ENCODE measurements at regions not wholly inside any gene's neighbourhood (a gene's known extent, or its start where the extent isn't known, plus 50 kb on each side); places are given as distances from the start of the nearest gene placed in this dataset.

DNA sequence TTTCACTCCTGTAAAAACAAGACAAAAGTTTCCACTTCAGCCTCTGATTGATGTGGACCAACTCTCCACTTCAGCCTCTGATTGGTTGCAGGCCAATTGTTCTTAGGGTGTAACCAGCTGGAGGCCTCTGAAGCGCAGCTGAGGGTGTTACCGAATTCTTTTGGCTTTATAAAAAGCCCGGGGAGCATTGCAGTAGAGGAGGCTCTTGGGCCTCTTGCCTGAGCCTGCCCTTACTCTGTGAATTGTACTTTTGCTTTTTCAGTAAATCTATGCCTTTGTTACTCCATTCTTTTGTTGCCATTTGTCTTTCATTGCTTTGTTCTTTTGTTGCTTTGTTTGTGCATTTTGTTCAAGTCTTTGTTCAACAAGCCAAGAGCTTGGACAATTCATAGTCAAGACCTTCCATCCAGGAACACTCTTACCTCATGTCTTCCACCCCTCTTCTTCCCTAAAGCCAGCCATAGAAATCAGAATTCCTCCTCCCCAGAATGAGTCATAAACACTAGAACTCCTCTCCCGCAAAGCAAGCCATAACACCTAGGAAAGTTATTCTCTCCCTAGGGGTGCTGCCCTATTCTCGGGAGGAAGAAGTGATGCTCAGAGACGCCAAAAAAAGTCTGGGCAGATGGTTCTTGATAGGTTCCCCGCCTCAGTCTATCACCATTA is 53.5 kb upstream of the ARMC3 start:
- TF ChIP-seq SUZ12 (IDR thresholded peaks at IDR 0.05; ENCODE audit: extremely low read depth, insufficient read depth, insufficient read length): no peak
- no peak for TF ChIP-seq ZNF274 (IDR thresholded peaks at IDR 0.05; ENCODE audit: low read depth, low read length)

All from NT2/D1 (cell line).